RKO (cell line): ENCODE measurements at regions not wholly inside any gene's neighbourhood (a gene's known extent, or its start where the extent isn't known, plus 50 kb on each side); places are given as distances from the start of the nearest gene placed in this dataset.
A peak's percentile ranks its signal among the peaks of the same experiment; 100 is the strongest.
"Not testable (repeated sequence)": the region's sequence is repeated elsewhere in the genome, so short reads cannot be mapped to it uniquely, and the experiment has no call there.

Experiments
- DNase-seq: peaks from one replicate; pipeline ENCODE4 v3.0.0-alpha.2; 2016; ENCODE audit warnings: low spot score

- no peak for DNase-seq
These were observed 82.2 kb upstream of the SLC22A16 start for GRCh38 chr6:110558575-110558974.

- no peak for DNase-seq
These were observed 80.8 kb upstream of the SLC22A16 start for GRCh38 chr6:110557199-110557598.

DNA sequence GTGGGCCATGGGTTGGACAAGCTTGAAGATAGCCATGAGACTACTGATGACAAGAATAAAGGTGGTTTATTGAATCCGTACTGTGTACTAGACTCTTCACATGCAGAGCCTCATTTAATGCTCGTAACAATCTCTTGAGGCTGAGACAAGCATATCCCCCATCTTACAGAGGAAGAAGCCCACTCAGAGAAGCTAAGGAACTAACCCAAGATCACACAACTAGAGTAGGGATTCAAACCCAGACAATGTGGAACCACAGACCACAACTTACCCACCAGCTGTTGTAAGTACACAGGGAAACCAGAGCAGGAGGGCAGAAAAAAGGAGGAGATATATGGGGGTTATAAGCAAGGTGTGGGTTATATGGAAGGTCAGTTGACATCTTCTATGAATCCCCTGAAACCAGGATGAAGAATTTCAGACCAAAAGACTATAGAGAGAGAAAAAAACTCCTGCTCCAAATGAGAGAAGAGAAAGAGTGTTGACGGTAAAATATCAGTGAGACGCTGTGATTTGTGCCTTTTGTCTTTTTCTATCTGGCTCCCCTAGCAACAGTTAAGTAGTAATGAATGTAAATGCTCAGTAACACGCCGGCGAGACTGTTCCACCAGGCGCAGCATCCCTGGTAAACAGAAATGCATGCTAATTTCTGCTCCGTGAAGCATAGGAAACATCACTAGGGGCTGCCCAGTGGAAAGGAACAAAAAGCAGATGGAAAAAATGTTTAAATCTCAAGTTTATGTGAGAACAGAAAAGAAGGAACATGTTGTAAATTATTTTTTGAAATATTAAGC, 80.1 kb upstream of the SLC22A16 start:
- DNase-seq = no peak

- DNase-seq = no peak
These were observed 78.6 kb upstream of the SLC22A16 start for GRCh38 chr6:110554966-110555460.

GRCh38 chr6:110554441-110554840, 78.0 kb upstream of the SLC22A16 start:
- DNase-seq = no peak

DNA sequence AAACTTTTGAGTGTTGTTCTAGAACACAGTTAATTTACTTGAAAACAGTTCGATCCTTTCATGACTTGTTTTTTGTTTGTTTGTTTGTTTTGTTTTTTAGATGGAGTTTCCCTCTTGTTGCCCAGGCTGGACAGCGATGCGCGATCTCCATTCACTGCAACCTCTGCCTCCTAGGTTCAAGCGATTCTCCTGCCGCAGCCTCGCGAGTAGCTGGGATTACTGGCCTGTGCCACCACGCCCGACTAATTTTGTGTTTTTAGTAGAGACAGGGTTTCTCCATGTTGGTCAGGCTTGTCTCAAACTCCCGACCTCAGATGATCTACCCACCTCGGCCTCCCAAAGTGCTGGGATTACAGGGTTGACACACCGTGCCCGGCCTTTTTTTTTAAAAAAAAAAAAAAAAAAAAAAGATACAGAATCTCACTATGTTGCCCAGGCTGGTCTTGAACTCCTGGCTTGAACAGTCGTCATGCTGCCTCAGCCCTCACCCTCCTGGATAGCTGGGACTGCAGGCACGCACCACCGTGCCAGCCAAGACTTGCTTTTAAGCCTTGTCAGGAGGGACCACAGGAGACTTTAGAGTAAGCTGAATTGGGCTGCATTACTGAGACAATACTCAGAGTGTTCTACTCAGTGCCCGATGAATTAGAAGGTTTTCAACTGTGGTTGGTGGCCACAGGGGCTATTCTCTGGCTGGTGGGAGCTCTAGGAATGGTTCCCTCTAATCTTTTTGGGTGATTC, 76.7 kb upstream of the SLC22A16 start:
- DNase-seq = no peak

GRCh38 chr6:110552076-110552475, 75.7 kb upstream of the SLC22A16 start:
- no peak for DNase-seq

GRCh38 chr6:110551088-110551487, 74.7 kb upstream of the SLC22A16 start:
- DNase-seq = no peak

DNA sequence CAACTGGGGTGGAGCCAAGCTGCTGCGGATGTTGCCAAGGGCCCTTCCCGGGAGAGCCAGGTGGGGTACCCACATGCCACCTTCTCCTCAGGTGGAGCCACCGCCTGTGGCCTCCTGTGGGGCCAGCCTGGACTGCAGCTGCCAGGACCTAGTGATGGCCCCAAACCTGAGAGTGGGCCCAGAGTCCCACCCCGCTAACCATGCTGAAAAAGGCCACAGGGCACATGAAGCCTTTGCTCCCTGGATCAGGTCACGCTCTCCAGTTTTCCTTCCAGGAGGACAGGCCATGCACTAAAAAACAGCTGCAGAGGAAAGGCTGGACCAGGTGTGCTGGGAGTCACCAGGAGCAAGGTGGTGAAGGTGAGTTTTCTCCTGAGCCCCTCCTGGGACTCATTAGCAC, 73.9 kb upstream of the SLC22A16 start:
- DNase-seq = no peak

DNA sequence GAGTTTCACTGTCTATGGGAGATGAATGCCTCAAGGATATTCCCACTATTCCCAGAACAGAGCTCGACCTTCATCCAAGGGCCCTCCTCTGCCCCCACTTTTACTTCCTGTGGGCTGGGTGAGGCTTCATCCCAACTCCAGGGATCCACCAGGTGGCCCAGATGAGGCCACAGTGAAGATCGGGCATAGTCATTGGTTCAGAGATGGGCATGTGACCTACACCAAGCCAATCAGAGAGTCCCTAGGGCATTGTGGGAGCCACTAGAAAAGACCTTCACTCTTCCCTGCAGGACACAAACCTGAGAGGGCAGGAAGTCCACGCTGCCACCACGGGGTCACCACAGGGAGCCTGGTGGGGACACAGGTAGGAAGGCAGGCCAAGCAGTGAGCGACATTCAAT, 72.9 kb upstream of the SLC22A16 start:
- no peak for DNase-seq

DNA sequence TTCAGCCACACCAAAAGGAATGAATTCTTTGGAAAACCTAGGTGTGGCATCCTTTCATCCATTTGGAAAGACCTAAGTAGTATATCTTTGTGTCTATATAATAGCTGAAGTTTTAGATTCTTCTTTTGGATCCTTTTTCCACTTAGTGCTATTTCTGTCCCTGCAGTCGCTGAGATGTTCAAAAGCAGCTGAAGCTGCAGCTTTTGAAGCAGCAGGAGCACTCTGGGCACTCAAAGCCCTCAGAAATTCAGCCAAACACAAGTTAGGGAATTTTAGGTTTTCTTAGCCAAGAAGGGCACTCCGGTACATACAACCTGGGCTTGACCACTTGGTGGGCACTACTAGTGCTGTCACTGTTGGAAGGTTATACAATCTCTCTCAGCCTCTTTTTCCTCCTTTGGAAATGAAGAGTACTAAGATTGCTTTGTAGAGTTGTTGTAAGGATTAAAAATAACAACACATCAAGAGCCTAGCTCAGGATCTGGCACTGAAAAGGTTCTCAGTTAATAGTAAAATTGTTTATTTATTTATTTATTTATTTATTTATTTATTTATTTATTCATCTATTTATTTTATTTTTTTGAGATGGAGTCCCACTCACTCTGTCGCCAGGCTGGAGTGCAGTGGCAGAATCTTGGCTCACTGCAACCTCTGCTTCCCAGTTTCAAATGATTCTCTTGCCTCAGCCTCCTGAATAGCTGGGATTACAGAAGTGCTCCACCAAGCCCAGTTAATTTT, 71.9 kb upstream of the SLC22A16 start:
- no peak for DNase-seq

DNA sequence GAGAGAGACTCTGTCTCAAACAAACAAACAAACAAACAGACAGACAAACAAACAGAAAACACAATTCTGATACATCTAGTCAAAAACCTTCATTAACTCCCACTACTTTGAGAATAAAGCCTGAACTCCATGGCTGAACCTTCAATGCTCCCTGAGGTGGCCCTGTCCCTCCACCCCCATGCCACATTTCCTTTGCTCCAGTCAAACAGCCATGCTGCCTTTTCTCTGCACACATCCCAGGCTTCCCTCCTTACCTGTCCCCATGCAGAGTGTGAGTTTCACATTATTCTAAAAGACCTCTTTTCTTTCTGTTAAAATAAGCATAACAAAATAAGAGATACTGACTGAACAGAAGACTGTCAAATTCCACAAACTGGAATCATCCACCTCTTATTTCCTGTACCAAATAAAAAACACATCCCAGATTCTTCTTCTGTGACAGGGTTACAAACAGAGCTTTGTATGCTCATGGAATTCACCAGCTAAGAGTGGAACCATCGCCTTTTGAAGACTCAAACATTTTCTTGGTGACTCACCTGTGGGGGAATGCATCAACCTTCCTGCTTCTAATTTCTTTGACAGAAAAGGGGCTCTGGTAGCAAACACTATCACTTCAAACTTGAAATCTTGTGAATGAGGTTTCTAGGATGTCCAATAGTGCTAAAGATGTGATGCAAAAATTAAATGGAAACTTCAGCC, 71.0 kb upstream of the SLC22A16 start:
- peak; percentile 24 for DNase-seq

DNA sequence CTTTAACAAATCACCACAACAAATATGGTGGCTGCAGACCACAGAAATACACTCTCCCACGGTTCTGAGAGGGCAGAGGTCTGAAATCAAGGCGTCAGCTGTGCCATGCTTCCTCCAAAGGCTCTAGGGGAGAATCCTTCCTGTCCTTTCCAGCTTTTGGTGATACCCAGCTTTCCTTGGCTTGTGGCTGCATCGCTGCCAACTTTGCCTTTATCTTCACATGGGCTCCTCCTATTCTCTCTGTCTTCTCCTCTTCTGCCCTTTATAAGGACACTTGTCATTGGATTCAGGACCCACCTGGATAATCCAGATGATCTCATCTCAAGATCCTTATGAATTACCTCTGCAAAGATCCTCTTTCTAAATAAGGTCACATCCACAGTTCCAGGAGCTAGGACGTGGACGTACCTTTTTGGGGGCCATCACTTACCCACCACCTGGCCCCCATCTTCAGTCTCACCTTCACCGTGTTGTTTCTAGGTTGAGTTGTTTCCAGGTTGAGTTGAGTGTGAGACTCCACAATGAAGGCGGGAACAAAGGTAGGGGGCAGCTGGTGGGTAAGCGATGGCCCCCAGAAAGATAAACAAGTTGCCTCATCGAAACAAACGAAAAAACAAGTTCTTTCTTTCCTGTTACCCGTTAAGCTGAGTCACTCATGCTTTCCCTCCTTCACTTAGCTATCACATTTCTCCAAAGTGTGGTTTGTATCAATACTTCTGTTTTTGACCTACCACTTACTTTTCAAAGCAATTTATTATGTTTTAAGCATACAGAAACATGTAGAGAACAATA, 68.9 kb upstream of the SLC22A16 start:
- DNase-seq = no peak

DNA sequence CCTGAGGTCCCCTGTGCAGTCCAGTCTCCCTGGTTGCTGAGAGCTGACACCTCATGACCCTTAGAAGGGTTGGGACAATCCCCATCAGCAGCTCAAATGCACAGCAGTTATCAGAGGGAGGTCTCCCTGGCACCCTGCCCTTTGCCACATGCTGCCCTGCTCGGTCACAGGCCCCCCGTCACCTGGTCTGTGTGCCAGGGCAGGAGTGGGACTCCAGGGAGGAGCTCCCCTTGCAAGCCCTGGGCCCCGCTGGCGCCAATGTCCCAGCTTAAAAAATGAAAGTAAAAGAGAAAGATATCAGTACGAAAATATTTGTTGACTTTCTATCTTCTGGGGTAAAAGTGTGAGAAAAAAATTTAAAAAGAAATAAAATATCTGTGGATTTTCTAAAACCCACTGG, 68.1 kb upstream of the SLC22A16 start:
- DNase-seq = no peak

- no peak for DNase-seq
These were observed 66.7 kb upstream of the SLC22A16 start for GRCh38 chr6:110543106-110543505.

DNA sequence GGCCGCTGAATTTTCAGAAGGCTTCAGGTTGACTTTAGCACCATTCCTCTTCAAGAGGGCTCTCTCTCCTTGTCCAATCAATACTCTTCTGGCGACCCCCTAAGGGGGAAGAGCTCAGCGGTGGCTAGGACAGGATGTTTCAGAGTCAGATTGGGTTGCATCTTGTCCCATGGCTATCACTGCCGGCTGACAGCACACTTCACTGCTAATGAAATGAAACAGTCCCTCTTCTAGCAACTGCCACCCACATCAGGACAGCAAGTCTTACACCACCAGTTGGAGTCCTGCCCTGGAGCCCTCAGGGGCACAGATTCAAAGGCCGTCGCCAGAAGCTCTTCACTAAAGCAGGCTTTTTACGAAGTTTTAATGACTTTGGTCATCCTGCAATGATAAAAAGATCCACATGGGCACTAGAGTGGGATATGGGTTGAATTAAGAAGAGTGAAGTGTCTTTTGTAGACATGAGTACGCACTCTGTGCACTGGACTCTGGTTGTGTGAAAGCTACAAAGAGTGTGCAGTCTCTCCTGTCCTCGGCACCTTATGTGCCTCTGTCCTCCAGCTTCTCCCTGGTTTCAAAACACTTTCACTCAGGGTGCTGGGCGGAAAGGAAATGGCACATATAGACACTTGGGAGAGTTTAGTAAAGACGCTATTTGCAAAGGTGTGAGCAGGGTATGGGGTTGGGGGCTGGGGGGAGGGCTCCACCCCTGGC, 66.1 kb upstream of the SLC22A16 start:
- DNase-seq = no peak

- DNase-seq = no peak
These were observed 65.4 kb upstream of the SLC22A16 start for GRCh38 chr6:110541701-110542309.

GRCh38 chr6:110539277-110540019, 63.0 kb upstream of the SLC22A16 start:
- not testable (repeated sequence) for DNase-seq

- peak; percentile 20 for DNase-seq
These were observed 62.2 kb upstream of the SLC22A16 start for GRCh38 chr6:110538416-110539160.
